Esophagus squamous epithelium (tissue), 5 donors: ENCODE measurements at regions not wholly inside any gene's neighbourhood (a gene's known extent, or its start where the extent isn't known, plus 50 kb on each side); places are given as distances from the start of the nearest gene placed in this dataset.
"Not testable (repeated sequence)": the region's sequence is repeated elsewhere in the genome, so short reads cannot be mapped to it uniquely, and the experiment has no call there.

Experiments
- DNase-seq: peaks from one replicate; lab custom pipeline; 2025; lab: John Stamatoyannopoulos, UW
- H3K27ac ChIP-seq, 4 donors: fragments of 200-600 bp; sonication (generic); one replicate each; pipeline ENCODE4 v1.5.1; 2016 to 2019; ENCODE audit warnings: mild to moderate bottlenecking in 1 of 4
- H3K27me3 ChIP-seq, 4 donors: fragments of 200-600 bp; sonication (generic); 1 replicate in 3 of 4; 2 replicates in 1 of 4; pipeline versions ENCODE4 v1.5.1 to v1.6.0; 2017 to 2021; ENCODE audit warnings: antibody characterized with exemption in 1 of 4
- H3K36me3 ChIP-seq, 3 donors: fragments of 200-600 bp; sonication (generic); one replicate each; pipeline ENCODE4 v1.5.1; 2016 to 2019
- H3K4me1 ChIP-seq, 3 donors: fragments of 200-600 bp; sonication (generic); one replicate each; pipeline ENCODE4 v1.5.1; 2017 to 2019
- H3K4me3 ChIP-seq, 4 donors: fragments of 200-600 bp; sonication (generic); 1 replicate in 3 of 4; 2 replicates in 1 of 4; pipeline ENCODE4 v1.5.1; 2016 to 2019; ENCODE audit warnings: mild to moderate bottlenecking in 2 of 4, moderate library complexity in 1 of 4
- H3K9me3 ChIP-seq, 3 donors: fragments of 200-600 bp; sonication (generic); one replicate each; pipeline ENCODE4 v1.5.1; 2016 to 2019
- POLR2A ChIP-seq, 4 donors: fragments of 450-650 bp; IDR thresholded peaks; one replicate each; pipeline ENCODE4 v1.6.1; 2017; ENCODE audit warnings: antibody characterized with exemption in 4 of 4, mild to moderate bottlenecking in 4 of 4, moderate library complexity in 3 of 4
- WGBS, 2 donors: methylation state at CpG; one replicate each; pipeline ENCODE4 v1.1.5; 2018; 5-methylcytosine and 5-hydroxymethylcytosine counted together
- intact Hi-C: fragments of 100-400 bp; cut with DNase I; formaldehyde crosslinking; loops from one replicate; pipeline ENCODE4 v1.15.0; 2022
- TF ChIP-seq, protein P1 (sequence below), 6 experiments: fragments of 450-650 bp in 4 of 6; fragments of 200-600 bp in 2 of 6; sonication (generic) in 2 of 6; IDR thresholded peaks; one replicate each; pipeline ENCODE4 v1.5.1; 2016 to 2019; ENCODE audit warnings: antibody characterized with exemption in 6 of 6, mild to moderate bottlenecking in 4 of 6, moderate library complexity in 4 of 6
- donor health status: DM: yes; HTN: yes; CAD: no.

DNA sequence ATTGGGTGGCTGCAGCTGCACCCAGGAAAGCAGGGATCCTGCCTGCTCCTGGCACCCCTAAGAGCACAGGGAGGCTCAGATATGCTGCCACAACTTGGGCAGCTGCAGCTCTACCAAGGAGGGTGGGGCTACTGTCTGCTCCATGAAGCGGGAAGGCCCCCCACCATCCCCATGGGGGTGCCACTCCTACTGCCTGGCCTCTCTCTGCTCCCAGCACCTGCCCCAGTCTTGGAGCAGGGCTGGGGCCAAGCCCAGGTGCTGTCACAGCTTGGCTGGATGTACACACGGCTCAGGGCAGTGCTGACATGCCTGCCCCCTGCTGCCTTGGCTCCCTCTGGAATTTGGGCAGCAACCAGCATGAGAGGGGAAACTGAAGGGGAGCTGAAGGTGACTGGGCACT, 214.7 kb upstream of the PLPPR1 start:
- no CpG with 5 or more reads among the region's 2 CpGs for WGBS, 2 donors
- intact Hi-C loops = no loop called here
- DNase-seq = no peak
- H3K9me3 ChIP-seq = no peaks in the 10 kb centered on the region
- H3K36me3 ChIP-seq = no peaks in the 10 kb centered on the region
- TF ChIP-seq, protein P1, sequence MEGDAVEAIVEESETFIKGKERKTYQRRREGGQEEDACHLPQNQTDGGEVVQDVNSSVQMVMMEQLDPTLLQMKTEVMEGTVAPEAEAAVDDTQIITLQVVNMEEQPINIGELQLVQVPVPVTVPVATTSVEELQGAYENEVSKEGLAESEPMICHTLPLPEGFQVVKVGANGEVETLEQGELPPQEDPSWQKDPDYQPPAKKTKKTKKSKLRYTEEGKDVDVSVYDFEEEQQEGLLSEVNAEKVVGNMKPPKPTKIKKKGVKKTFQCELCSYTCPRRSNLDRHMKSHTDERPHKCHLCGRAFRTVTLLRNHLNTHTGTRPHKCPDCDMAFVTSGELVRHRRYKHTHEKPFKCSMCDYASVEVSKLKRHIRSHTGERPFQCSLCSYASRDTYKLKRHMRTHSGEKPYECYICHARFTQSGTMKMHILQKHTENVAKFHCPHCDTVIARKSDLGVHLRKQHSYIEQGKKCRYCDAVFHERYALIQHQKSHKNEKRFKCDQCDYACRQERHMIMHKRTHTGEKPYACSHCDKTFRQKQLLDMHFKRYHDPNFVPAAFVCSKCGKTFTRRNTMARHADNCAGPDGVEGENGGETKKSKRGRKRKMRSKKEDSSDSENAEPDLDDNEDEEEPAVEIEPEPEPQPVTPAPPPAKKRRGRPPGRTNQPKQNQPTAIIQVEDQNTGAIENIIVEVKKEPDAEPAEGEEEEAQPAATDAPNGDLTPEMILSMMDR (IDR thresholded peaks at IDR 0.05) = no peak
- TF ChIP-seq POLR2A (IDR thresholded peaks at IDR 0.05) = no peak
- no peak overlapping the region for H3K27ac ChIP-seq
- H3K4me1 ChIP-seq = no peaks in the 10 kb centered on the region
- no peak overlapping the region for H3K4me3 ChIP-seq
- H3K27me3 ChIP-seq = no peaks in the 10 kb centered on the region

DNA sequence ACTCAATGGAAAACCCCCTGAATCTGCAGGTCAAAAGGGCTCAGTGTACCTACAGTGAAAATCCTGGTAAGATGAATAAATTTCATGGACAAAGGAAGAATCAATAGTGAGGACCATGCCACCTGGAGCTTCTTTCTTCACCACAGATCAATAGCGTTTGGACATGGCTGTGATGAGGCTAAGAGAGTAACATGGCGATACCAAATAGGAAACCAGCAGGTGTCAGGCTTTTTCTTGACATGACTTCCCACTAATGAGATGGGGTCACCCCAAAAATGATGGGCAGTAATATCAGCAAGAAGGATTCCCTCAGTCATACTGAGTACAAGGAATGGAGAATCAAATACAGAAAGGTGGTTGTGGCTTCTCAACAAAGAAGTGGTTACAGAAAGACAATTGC, 208.5 kb upstream of the PLPPR1 start:
- H3K27ac ChIP-seq = no peak overlapping the region
- WGBS, 2 donors = 85 to 88% methylated on average over 2 of the region's 2 CpGs
- H3K9me3 ChIP-seq = no peaks in the 10 kb centered on the region
- TF ChIP-seq, protein P1 (IDR thresholded peaks at IDR 0.05) = no peak
- no peak for TF ChIP-seq POLR2A (IDR thresholded peaks at IDR 0.05)
- DNase-seq = no peak
- no peak overlapping the region for H3K4me3 ChIP-seq
- no peaks in the 10 kb centered on the region for H3K4me1 ChIP-seq
- intact Hi-C loops = no loop called here
- H3K36me3 ChIP-seq = no peaks in the 10 kb centered on the region
- no peaks in the 10 kb centered on the region for H3K27me3 ChIP-seq

DNA sequence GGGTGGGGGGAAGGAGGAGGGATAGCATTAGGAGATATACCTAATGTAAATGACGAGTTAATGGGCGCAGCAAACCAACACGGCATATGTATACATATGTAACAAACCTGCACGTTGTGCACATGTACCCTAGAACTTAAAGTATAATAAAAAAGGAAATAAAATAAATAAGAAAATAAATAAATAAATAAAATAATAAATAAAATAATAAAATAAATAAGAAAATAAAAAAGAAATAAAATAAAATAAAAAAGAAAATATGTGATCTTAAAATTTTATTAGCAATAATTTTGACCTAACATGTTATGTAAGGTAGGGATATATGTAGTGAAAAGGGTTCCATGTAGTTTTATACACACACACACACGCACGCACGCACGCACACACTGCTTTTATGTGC, 195.5 kb upstream of the PLPPR1 start:
- H3K4me3 ChIP-seq, H3K27ac ChIP-seq, DNase-seq, H3K27me3 ChIP-seq, H3K36me3 ChIP-seq, H3K4me1 ChIP-seq, intact Hi-C loops, H3K9me3 ChIP-seq: not testable (repeated sequence)
- WGBS, 2 donors = 83 to 93% methylated on average over 8 of the region's 8 CpGs

DNA sequence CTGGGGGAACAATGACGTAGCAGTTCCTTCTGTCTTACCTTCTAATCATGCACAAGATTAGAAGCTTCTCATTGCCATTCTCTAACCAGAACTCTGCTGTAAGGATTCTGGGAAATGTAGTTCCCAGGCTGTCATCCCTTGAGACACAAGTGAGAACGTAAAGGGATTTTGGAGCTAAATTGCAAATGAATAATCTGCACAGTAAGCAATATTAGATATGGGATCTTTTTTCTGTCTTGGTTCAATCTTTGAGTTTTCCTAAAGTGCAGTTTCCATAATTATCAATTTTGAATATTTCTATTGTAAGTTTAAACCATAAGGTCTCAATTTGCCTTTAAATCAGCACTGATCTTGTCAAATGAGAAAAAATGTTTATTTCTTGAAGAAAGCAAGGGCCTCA, 189.7 kb upstream of the PLPPR1 start:
- no peak for TF ChIP-seq POLR2A (IDR thresholded peaks at IDR 0.05)
- TF ChIP-seq, protein P1 (IDR thresholded peaks at IDR 0.05) = no peak
- DNase-seq = no peak
- Histone ChIP-seq H3K4me1 (no peaks in the 10 kb centered on the region), H3K9me3 (no peaks in the 10 kb centered on the region), H3K36me3 (no peaks in the 10 kb centered on the region), H3K27me3 (no peaks in the 10 kb centered on the region), H3K4me3 (no peak overlapping the region), H3K27ac (no peak overlapping the region)
- WGBS, 2 donors = 45 to 57% methylated on average over 2 of the region's 2 CpGs
- intact Hi-C loops = no loop called here

DNA sequence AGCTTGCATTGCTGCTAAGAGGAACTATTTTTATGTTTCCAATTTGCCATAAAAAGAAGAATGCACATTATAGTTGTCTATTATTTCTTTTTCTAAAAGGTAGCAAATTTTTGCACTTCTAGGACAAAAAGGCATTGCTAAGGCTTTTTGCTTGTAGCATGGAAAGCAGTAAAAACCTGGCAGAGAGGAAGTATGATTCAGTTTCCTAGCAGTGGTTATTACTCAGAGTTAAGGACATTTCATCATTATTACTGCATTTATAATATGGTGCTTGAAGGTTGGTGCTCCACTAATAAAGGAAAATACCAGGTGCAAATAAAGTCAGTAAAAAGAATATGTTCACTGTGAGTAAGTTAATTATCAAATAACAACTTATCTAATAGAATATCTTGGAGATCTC, 179.8 kb upstream of the PLPPR1 start:
- Histone ChIP-seq H3K4me1 (no peaks in the 10 kb centered on the region), H3K4me3 (no peak overlapping the region), H3K27ac (no peak overlapping the region), H3K36me3 (no peaks in the 10 kb centered on the region), H3K27me3 (no peaks in the 10 kb centered on the region), H3K9me3 (no peaks in the 10 kb centered on the region)
- DNase-seq = no peak
- intact Hi-C loops = no loop called here
- TF ChIP-seq, protein P1 (IDR thresholded peaks at IDR 0.05) = no peak
- no peak for TF ChIP-seq POLR2A (IDR thresholded peaks at IDR 0.05)

DNA sequence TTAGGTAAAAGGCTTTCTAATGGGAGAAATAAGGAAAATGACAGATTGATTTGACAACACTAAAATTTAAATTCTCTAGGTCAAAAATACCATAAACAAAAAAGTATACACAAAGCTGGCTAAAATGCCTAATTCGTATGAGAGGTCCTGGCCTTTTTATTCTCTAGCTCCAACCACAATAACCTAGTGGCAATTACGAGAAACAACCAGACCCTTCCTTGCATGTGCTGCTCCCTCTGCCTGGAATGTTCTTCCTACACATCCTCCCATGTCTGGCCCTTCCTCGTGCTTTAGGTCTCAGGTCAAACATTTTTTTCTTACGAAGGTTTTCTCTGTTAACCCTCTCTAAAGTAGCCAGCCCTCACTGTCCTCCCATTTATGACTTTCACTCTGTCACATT, 176.4 kb upstream of the PLPPR1 start:
- Histone ChIP-seq H3K4me3 (no peak overlapping the region), H3K36me3 (no peaks in the 10 kb centered on the region), H3K27me3 (no peaks in the 10 kb centered on the region), H3K9me3 (no peaks in the 10 kb centered on the region), H3K27ac (no peak overlapping the region), H3K4me1 (no peaks in the 10 kb centered on the region)
- WGBS, 2 donors = 19 to 22% methylated on average over 4 of the region's 4 CpGs
- DNase-seq = no peak
- intact Hi-C loops = no loop called here
- TF ChIP-seq, protein P1 (IDR thresholded peaks at IDR 0.05) = no peak
- TF ChIP-seq POLR2A (IDR thresholded peaks at IDR 0.05) = no peak
